AG04449 (cell line): ENCODE measurements at regions not wholly inside any gene's neighbourhood (a gene's known extent, or its start where the extent isn't known, plus 50 kb on each side); places are given as distances from the start of the nearest gene placed in this dataset.
"Not testable (repeated sequence)": the region's sequence is repeated elsewhere in the genome, so short reads cannot be mapped to it uniquely, and the experiment has no call there.

Experiments
- CTCF ChIA-PET: fragments of 350-600 bp; formaldehyde crosslinking; extraction: SDS; loops from one replicate; lab custom pipeline; 2021; ENCODE audit warnings: antibody characterized with exemption; lab: Yijun Ruan, JAX
- POLR2A ChIA-PET: fragments of 400-600, 350-600 bp; formaldehyde crosslinking; extraction: SDS; loops from one replicate; lab custom pipeline; 2020; ENCODE audit warnings: antibody characterized with exemption, inconsistent platforms; lab: Yijun Ruan, JAX
- DNase-seq: peaks from one replicate; pipeline ENCODE4 v3.0.0-alpha.2; 2010; ENCODE audit warnings: low read depth, low spot score
- H3K4me3 ChIP-seq: 2 replicates; pipeline ENCODE4 v1.5.1; 2011; ENCODE audit warnings: low read depth, mild to moderate bottlenecking, control low read depth, low read length
- CTCF ChIP-seq: IDR thresholded peaks from one replicate; pipeline ENCODE4 v1.5.1; 2011; ENCODE audit warnings: mild to moderate bottlenecking, moderate library complexity, low read length, control low read depth, inconsistent platforms; ENCODE audit not compliant: insufficient read depth; ENCODE audit errors: missing control alignments

- H3K4me3 ChIP-seq: no peak overlapping the region
- ChIA-PET POLR2A (no interaction called here), CTCF (no interaction called here)
- no peak for TF ChIP-seq CTCF
- no peak for DNase-seq
These were observed 193.7 kb downstream of the TOX3 start for GRCh38 chr16:52353249-52353648.

GRCh38 chr16:52351451-52351850, 195.5 kb downstream of the TOX3 start:
- TF ChIP-seq CTCF: no peak
- H3K4me3 ChIP-seq: no peak overlapping the region
- no peak for DNase-seq
- CTCF ChIA-PET: no interaction called here
- POLR2A ChIA-PET: no interaction called here

GRCh38 chr16:52350031-52350642, 196.8 kb downstream of the TOX3 start:
- POLR2A ChIA-PET: no interaction called here
- no peak overlapping the region for H3K4me3 ChIP-seq
- CTCF ChIA-PET: no interaction called here
- no peak for TF ChIP-seq CTCF
- DNase-seq: no peak

GRCh38 chr16:52346709-52347108, 200.2 kb downstream of the TOX3 start:
- TF ChIP-seq CTCF: no peak

GRCh38 chr16:52333673-52334072, 213.3 kb downstream of the TOX3 start:
- CTCF ChIA-PET, DNase-seq, H3K4me3 ChIP-seq, POLR2A ChIA-PET: not testable (repeated sequence)

More at GRCh38 chr16:52346709-52347108, 200.2 kb downstream of the TOX3 start:
- CTCF ChIA-PET: no interaction called here
- no peak for DNase-seq
- POLR2A ChIA-PET: no interaction called here
- no peak overlapping the region for H3K4me3 ChIP-seq

- CTCF ChIA-PET: no interaction called here
- no peak for DNase-seq
- no peak overlapping the region for H3K4me3 ChIP-seq
- POLR2A ChIA-PET: no interaction called here
- no peak for TF ChIP-seq CTCF
These were observed 226.0 kb downstream of the TOX3 start for GRCh38 chr16:52320930-52321439.

GRCh38 chr16:52318302-52319009, 228.5 kb downstream of the TOX3 start:
- H3K4me3 ChIP-seq: no peak overlapping the region
- ChIA-PET POLR2A (no interaction called here), CTCF (interaction anchor here (0.7 kb wide), 1 partner anchor 12 kb away, joined by 3 read pairs; no protein-coding TSS in a partner anchor)
- no peak for DNase-seq
- no peak for TF ChIP-seq CTCF
